B cell (primary cell): ENCODE measurements at regions not wholly inside any gene's neighbourhood (a gene's known extent, or its start where the extent isn't known, plus 50 kb on each side); places are given as distances from the start of the nearest gene placed in this dataset.

ENCODE experiments used
- ATAC-seq: fragments of 200-7000 bp; cut with Tn5 transposase; one replicate; pipeline ENCODE4 v1.10.0; 2021; ENCODE audit warnings: low read depth, mild to moderate bottlenecking, moderate number of reproducible peaks, moderate library complexity
- CTCF ChIA-PET: fragments of 350-600 bp; sonication (Branson Sonifier 250); formaldehyde crosslinking; loops from one replicate; lab custom pipeline; 2021; ENCODE audit warnings: antibody characterized with exemption, inconsistent platforms; lab: Charles Lee
- POLR2A ChIA-PET: fragments of 350-600 bp; sonication (Branson Sonifier 250); formaldehyde crosslinking; loops from one replicate; lab custom pipeline; 2021; ENCODE audit warnings: antibody characterized with exemption; lab: Charles Lee
- DNase-seq: peaks from one replicate; pipeline ENCODE4 v3.0.0; 2013
- H2AFZ ChIP-seq: 2 replicates; pipeline ENCODE4 v1.6.1; 2012; ENCODE audit warnings: mild to moderate bottlenecking, low read depth, low read length; ENCODE audit not compliant: insufficient read depth, poor library complexity, severe bottlenecking
- H3K27ac ChIP-seq, 2 donors: 1 replicate in 1 of 2; 2 replicates in 1 of 2; pipeline ENCODE4 v1.5.1; 2012 to 2013; ENCODE audit warnings: low read length in 2 of 2, mild to moderate bottlenecking in 2 of 2, moderate library complexity in 1 of 2
- H3K27me3 ChIP-seq, 4 experiments: fragments of 200-600 bp in 1 of 4; sonication (generic) in 1 of 4; replicated peaks in 1 of 4; 1 replicate in 2 of 4; 2 replicates in 2 of 4; pipeline versions ENCODE4 v1.6.1 to v1.7.0; 2013 to 2016; ENCODE audit warnings: low read length in 3 of 4, mild to moderate bottlenecking in 2 of 4, mixed read lengths in 1 of 4, moderate library complexity in 1 of 4; ENCODE audit not compliant: insufficient read depth in 4 of 4, control insufficient read depth in 3 of 4; ENCODE audit errors: control extremely low read depth in 1 of 4
- H3K36me3 ChIP-seq, 2 experiments: replicated peaks in 1 of 2; 1 replicate in 1 of 2; 2 replicates in 1 of 2; pipeline versions ENCODE4 v1.6.1 to v1.7.1; 2013; ENCODE audit warnings: low read length in 1 of 2; ENCODE audit not compliant: insufficient read depth in 2 of 2, control insufficient read depth in 1 of 2; ENCODE audit errors: control extremely low read depth in 1 of 2, extremely low read depth in 1 of 2
- H3K4me1 ChIP-seq, 2 donors: fragments of 200-600 bp in 1 of 2; sonication (generic) in 1 of 2; 1 replicate in 1 of 2; 2 replicates in 1 of 2; pipeline versions ENCODE4 v1.5.1 to v1.6.1; 2013 to 2017; ENCODE audit warnings: low read length in 2 of 2; ENCODE audit not compliant: control insufficient read depth in 2 of 2, insufficient read depth in 2 of 2
- H3K4me2 ChIP-seq: replicated peaks from 2 replicates; pipeline ENCODE3; 2012; ENCODE audit warnings: mild to moderate bottlenecking, low read depth, low read length; ENCODE audit not compliant: poor library complexity, severe bottlenecking
- H3K4me3 ChIP-seq, 5 experiments: fragments of 200-600 bp in 1 of 5; sonication (generic) in 1 of 5; 1 replicate in 3 of 5; 2 replicates in 2 of 5; pipeline versions ENCODE4 v1.5.1 to v1.7.0; 2011 to 2016; ENCODE audit warnings: low read length in 4 of 5, mild to moderate bottlenecking in 4 of 5, low read depth in 2 of 5, control low read depth in 1 of 5, moderate library complexity in 1 of 5; ENCODE audit not compliant: insufficient read depth in 1 of 5; ENCODE audit errors: control extremely low read depth in 1 of 5, extremely low read depth in 1 of 5
- H3K79me2 ChIP-seq: fragments of 200-600 bp; sonication (generic); one replicate; pipeline ENCODE4 v1.6.0; 2016; ENCODE audit warnings: low read length; ENCODE audit not compliant: control insufficient read depth, insufficient read depth
- H3K9ac ChIP-seq: fragments of 200-600 bp; sonication (generic); 2 replicates; pipeline ENCODE4 v1.6.1; 2017; ENCODE audit warnings: mild to moderate bottlenecking, low read length, moderate library complexity
- H3K9me3 ChIP-seq, 3 donors: one replicate each; pipeline versions ENCODE4 v1.6.1 to v1.7.1; 2013; ENCODE audit warnings: low read length in 2 of 3; ENCODE audit not compliant: control insufficient read depth in 2 of 3, insufficient read depth in 1 of 3; ENCODE audit errors: control extremely low read depth in 1 of 3
- H4K20me1 ChIP-seq: 2 replicates; pipeline ENCODE4 v1.6.0; 2012; ENCODE audit warnings: mild to moderate bottlenecking, low read length; ENCODE audit not compliant: insufficient read depth, control insufficient read depth, poor library complexity, severe bottlenecking
- H3K27ac Mint-ChIP-seq: one replicate; pipeline ENCODE4 v1.8.0; 2021; ENCODE audit warnings: mixed read lengths
- H3K27me3 Mint-ChIP-seq: one replicate; pipeline ENCODE4 v1.8.0; 2021; ENCODE audit warnings: mixed read lengths
- H3K4me1 Mint-ChIP-seq: one replicate; pipeline ENCODE4 v1.8.0; 2021; ENCODE audit warnings: mixed read lengths
- H3K4me3 Mint-ChIP-seq: one replicate; pipeline ENCODE4 v1.8.0; 2021; ENCODE audit warnings: mixed read lengths
- H3K9me3 Mint-ChIP-seq: one replicate; pipeline ENCODE4 v1.8.0; 2022; ENCODE audit warnings: mixed read lengths; ENCODE audit not compliant: insufficient read depth
- EZH2 ChIP-seq: IDR thresholded peaks from 2 replicates; pipeline ENCODE4 v1.6.1; 2012; ENCODE audit warnings: borderline replicate concordance, low read depth, mild to moderate bottlenecking, moderate library complexity, low read length; ENCODE audit not compliant: insufficient read depth, poor library complexity, severe bottlenecking
- WGBS: methylation state at CpG from one replicate; pipeline ENCODE4 v1.1.5; 2013; ENCODE audit warnings: missing lambda C conversion rate; ENCODE audit not compliant: insufficient coverage; 5-methylcytosine and 5-hydroxymethylcytosine counted together
- intact Hi-C: fragments of 100-400 bp; cut with micrococcal nuclease; formaldehyde crosslinking; loops from one replicate; pipeline ENCODE4 v1.10.0; 2022
- TF ChIP-seq, protein P1 (sequence below): fragments of 200-600 bp; IDR thresholded peaks from one replicate; pipeline ENCODE4 v1.8.0; 2022; ENCODE audit warnings: antibody characterized with exemption, mild to moderate bottlenecking

DNA sequence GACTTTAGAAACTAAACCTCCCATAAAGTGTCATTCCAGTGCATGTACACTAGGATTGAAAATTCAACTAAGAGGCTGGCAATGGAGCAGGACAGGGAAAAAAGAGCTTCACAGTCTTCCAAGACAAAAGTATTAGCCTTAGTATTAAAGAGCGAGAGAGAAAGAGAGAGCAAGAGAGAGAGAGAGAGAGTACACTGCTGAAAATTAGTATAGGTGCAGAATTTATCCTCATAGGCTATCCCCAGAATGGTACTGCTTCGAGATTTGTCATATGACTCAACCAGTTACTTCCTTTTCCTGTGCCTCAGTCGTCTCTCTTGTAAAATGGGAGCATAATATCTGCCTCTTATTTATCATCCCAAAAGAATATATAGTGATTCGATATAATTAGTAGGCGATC, 543.2 kb upstream of the JARID2 start:
- no peaks in the 10 kb centered on the region for H4K20me1 ChIP-seq
- no peak overlapping the region for H3K27ac ChIP-seq
- H2AFZ ChIP-seq, result no peak overlapping the region
- Mint-ChIP-seq H3K4me1 (peaks cover 8% of the 10 kb centered on the region), H3K27ac (no peak overlapping the region), H3K9me3 (no peaks in the 10 kb centered on the region), H3K27me3 (no peaks in the 10 kb centered on the region), H3K4me3 (no peak overlapping the region)
- no peak for TF ChIP-seq EZH2
- TF ChIP-seq, protein P1, sequence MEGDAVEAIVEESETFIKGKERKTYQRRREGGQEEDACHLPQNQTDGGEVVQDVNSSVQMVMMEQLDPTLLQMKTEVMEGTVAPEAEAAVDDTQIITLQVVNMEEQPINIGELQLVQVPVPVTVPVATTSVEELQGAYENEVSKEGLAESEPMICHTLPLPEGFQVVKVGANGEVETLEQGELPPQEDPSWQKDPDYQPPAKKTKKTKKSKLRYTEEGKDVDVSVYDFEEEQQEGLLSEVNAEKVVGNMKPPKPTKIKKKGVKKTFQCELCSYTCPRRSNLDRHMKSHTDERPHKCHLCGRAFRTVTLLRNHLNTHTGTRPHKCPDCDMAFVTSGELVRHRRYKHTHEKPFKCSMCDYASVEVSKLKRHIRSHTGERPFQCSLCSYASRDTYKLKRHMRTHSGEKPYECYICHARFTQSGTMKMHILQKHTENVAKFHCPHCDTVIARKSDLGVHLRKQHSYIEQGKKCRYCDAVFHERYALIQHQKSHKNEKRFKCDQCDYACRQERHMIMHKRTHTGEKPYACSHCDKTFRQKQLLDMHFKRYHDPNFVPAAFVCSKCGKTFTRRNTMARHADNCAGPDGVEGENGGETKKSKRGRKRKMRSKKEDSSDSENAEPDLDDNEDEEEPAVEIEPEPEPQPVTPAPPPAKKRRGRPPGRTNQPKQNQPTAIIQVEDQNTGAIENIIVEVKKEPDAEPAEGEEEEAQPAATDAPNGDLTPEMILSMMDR, result no peak
- peaks cover 0 to 2% (median 0%) of the 10 kb centered on the region in 3 donors for H3K9me3 ChIP-seq
- no CpG with 5 or more reads among the region's 5 CpGs for WGBS
- no peak for DNase-seq
- no peak overlapping the region for H3K9ac ChIP-seq
- ChIA-PET POLR2A (no interaction called here), CTCF (no interaction called here)
- no peaks in the 10 kb centered on the region for H3K27me3 ChIP-seq
- no peaks in the 10 kb centered on the region for H3K79me2 ChIP-seq
- ATAC-seq, result no peak
- H3K4me3 ChIP-seq, result no peak overlapping the region
- no peak overlapping the region for H3K4me2 ChIP-seq
- intact Hi-C loops, result no loop called here
- H3K4me1 ChIP-seq, result peaks cover 0 to 5% of the 10 kb centered on the region in 2 donors
- H3K36me3 ChIP-seq, result no peaks in the 10 kb centered on the region

DNA sequence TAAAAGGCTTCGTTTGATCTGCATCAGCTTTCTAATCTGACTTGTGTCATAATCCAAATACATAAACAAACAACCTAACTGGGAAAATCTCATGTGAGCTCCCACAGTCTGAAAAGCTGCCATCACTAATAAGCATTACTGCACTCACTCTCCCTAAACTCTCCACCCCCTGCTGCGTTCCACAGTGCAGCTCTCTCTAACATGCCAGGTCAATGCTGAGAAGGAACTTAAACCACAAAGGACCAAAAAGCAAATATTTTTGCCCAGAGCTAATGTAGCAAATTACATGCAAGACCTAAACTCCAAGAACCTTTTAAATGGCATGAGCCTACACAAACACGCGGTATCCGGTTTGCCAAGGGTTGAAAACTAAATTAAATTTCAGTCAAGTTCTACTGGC, 542.3 kb upstream of the JARID2 start:
- no peak overlapping the region for H3K4me3 Mint-ChIP-seq
- no peak for TF ChIP-seq EZH2
- TF ChIP-seq, protein P1, result no peak
- no peak overlapping the region for H3K4me2 ChIP-seq
- no peaks in the 10 kb centered on the region for H3K9me3 Mint-ChIP-seq
- DNase-seq (no peak), ATAC-seq (no peak)
- H3K4me1 ChIP-seq, result peaks cover 0 to 5% of the 10 kb centered on the region in 2 donors
- no peak overlapping the region for H2AFZ ChIP-seq
- no peaks in the 10 kb centered on the region for H3K36me3 ChIP-seq
- H3K4me3 ChIP-seq, result no peak overlapping the region
- H3K9ac ChIP-seq, result no peak overlapping the region
- 84% methylated on average over 5 of the region's 5 CpGs for WGBS
- peaks cover 9% of the 10 kb centered on the region for H3K4me1 Mint-ChIP-seq
- ChIA-PET POLR2A (interaction anchor here (0.5 kb wide), 1 partner anchor 383 kb away, joined by 5 read pairs; no protein-coding TSS in a partner anchor), CTCF (interaction anchor here (1.0 kb wide), 1 partner anchor 32 kb away, joined by 3 read pairs; no protein-coding TSS in a partner anchor)
- H4K20me1 ChIP-seq, result no peaks in the 10 kb centered on the region
- H3K9me3 ChIP-seq, result peaks cover 0 to 2% (median 0%) of the 10 kb centered on the region in 3 donors
- no peaks in the 10 kb centered on the region for H3K27me3 ChIP-seq
- H3K27me3 Mint-ChIP-seq, result no peaks in the 10 kb centered on the region
- intact Hi-C loops, result no loop called here
- H3K27ac Mint-ChIP-seq, result no peak overlapping the region
- no peak overlapping the region for H3K27ac ChIP-seq
- no peaks in the 10 kb centered on the region for H3K79me2 ChIP-seq
